Mammary epithelial cell (primary cell): ENCODE measurements at regions not wholly inside any gene's neighbourhood (a gene's known extent, or its start where the extent isn't known, plus 50 kb on each side); places are given as distances from the start of the nearest gene placed in this dataset.

Source experiments
- CTCF ChIP-seq, 2 donors: IDR thresholded peaks in 1 of 2; conservative IDR thresholded peaks in 1 of 2; 2 replicates each; pipeline ENCODE4 v1.5.1; 2011 to 2012; ENCODE audit warnings: inconsistent platforms in 2 of 2, low read length in 2 of 2, mild to moderate bottlenecking in 2 of 2, control low read depth in 1 of 2, low read depth in 1 of 2; ENCODE audit not compliant: insufficient read depth in 1 of 2; ENCODE audit errors: extremely low read depth in 1 of 2
- EZH2 ChIP-seq: IDR thresholded peaks from 2 replicates; pipeline ENCODE4 v1.6.1; 2012; ENCODE audit warnings: low read length, inconsistent platforms, borderline replicate concordance

- TF ChIP-seq CTCF (conservative IDR thresholded peaks at IDR 0.05 in 1 of 2, IDR thresholded peaks at IDR 0.05 in 1 of 2; ENCODE audit: extremely low read depth in 1 of 2, insufficient read depth in 1 of 2, low read depth in 1 of 2, low read length in 2 of 2): no peak
- TF ChIP-seq EZH2: no peak
Observed at GRCh38 chr20:41913146-41913545, 295.0 kb upstream of the CHD6 start.
